ENCODE measurements at regions not wholly inside any gene's neighbourhood (a gene's known extent, or its start where the extent isn't known, plus 50 kb on each side); places are given as distances from the start of the nearest gene placed in this dataset.
"Not testable (repeated sequence)": the region's sequence is repeated elsewhere in the genome, so short reads cannot be mapped to it uniquely, and the experiment has no call there.

DNA sequence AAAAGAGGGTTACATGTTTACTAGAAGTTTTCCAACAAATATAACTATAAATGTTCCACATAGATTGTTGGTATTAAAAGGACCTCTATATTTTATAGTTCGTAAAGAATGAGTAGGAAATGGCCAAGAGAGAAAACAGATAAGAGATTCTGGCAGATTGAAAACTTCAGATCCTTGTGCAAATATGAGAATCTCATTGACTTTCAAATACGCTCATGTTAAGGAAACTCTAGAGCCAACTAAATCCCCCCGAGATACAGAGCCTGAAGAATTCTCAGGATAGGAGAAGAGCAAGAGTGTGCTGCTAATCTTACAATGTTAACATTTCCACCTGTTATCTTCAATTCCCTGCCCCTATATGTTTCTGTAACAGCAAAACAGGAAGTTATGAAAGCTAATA lies 159.0 kb upstream of the OR13F1 start:
- H3K27me3 ChIP-seq, result no peaks in the 10 kb centered on the region
- TF ChIP-seq, protein P1, sequence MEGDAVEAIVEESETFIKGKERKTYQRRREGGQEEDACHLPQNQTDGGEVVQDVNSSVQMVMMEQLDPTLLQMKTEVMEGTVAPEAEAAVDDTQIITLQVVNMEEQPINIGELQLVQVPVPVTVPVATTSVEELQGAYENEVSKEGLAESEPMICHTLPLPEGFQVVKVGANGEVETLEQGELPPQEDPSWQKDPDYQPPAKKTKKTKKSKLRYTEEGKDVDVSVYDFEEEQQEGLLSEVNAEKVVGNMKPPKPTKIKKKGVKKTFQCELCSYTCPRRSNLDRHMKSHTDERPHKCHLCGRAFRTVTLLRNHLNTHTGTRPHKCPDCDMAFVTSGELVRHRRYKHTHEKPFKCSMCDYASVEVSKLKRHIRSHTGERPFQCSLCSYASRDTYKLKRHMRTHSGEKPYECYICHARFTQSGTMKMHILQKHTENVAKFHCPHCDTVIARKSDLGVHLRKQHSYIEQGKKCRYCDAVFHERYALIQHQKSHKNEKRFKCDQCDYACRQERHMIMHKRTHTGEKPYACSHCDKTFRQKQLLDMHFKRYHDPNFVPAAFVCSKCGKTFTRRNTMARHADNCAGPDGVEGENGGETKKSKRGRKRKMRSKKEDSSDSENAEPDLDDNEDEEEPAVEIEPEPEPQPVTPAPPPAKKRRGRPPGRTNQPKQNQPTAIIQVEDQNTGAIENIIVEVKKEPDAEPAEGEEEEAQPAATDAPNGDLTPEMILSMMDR (IDR thresholded peaks at IDR 0.05), result no peak
- intact Hi-C loops (cut with DNase I), result no loop called here
- no peaks in the 10 kb centered on the region for H3K4me1 ChIP-seq
- ATAC-seq (no peak), DNase-seq (no peak)
- H3K27ac ChIP-seq, result no peak overlapping the region
- H3K4me3 ChIP-seq, result no peak overlapping the region
- no peaks in the 10 kb centered on the region for H3K36me3 ChIP-seq
- no peaks in the 10 kb centered on the region for H3K9me3 ChIP-seq

DNA sequence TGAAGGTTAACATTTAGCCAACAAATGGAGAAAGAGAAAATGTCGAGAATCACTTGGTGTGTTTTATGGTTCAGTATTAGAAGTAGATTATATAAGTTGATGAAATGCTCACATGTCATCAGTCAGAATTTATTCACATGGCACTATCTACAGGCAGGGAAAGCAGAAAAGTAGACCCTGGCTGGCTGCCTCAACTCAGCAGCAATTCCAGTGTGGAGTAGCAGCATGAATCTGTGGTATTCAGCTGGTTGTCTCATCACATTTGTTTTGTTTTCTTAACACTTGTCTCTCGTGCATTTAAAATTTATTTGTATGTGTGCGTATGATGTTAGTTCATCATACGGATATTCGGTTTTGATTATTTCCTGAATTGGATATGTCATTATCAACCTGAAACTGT lies 153.5 kb upstream of the OR13F1 start:
- H3K4me1 ChIP-seq, result no peaks in the 10 kb centered on the region
- TF ChIP-seq, protein P1 (IDR thresholded peaks at IDR 0.05), result no peak
- H3K9me3 ChIP-seq, result no peaks in the 10 kb centered on the region
- no peak for DNase-seq
- H3K27ac ChIP-seq, result no peak overlapping the region
- intact Hi-C loops (cut with DNase I), result no loop called here
- no peaks in the 10 kb centered on the region for H3K36me3 ChIP-seq
- H3K4me3 ChIP-seq, result no peak overlapping the region
- H3K27me3 ChIP-seq, result no peaks in the 10 kb centered on the region
- ATAC-seq, result no peak

DNA sequence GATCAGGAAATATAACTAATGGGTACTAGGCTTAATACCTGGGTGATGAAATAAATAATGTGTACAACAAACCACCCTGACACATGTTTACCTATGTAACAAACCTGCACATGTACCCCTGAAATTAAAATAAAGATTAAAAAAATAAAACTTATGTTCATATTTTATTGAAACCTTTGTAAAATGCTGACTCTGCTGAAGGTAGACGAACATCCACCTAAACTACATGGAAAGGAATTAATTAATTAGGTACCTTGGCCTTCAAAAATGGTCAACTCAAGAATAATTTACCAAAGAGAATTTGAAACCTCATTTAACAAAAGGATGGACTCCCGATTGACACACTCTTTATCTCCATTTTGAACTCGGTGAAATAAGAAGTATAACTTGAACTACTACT lies 152.3 kb upstream of the OR13F1 start:
- no peaks in the 10 kb centered on the region for H3K36me3 ChIP-seq

DNA sequence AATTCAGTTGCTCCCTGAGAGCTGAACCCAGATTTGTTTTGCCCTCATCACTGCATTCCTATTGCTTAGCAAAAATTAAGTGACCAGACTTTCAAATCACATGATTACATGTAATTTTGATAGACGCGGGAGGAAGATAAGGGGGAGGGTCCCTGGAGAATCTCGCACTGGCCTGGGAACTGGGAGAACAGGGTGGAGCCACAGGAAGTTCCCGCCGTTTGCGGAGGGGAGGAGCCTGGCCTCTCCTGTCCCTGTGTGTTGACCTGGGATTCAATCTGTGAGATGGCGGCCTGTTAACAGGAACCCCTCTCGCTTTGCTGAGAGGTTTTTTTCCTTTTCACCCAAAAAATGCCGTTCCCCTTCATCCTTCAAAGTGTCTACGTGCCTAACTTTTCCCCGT lies 142.9 kb upstream of the OR13F1 start:
- DNase-seq (no peak), ATAC-seq (no peak)
- TF ChIP-seq, protein P1 (IDR thresholded peaks at IDR 0.05), result no peak
- Histone ChIP-seq H3K9me3 (no peaks in the 10 kb centered on the region), H3K4me1 (no peaks in the 10 kb centered on the region), H3K4me3 (no peak overlapping the region), H3K36me3 (no peaks in the 10 kb centered on the region), H3K27ac (no peak overlapping the region), H3K27me3 (no peaks in the 10 kb centered on the region)
- intact Hi-C loops (cut with DNase I), result no loop called here

More for the DNA sequence above, 152.3 kb upstream of the OR13F1 start:
- TF ChIP-seq, protein P1 (IDR thresholded peaks at IDR 0.05), result no peak
- ATAC-seq, result no peak
- intact Hi-C loops (cut with DNase I), result no loop called here
- Histone ChIP-seq H3K4me1 (no peaks in the 10 kb centered on the region), H3K27me3 (no peaks in the 10 kb centered on the region), H3K4me3 (no peak overlapping the region), H3K27ac (no peak overlapping the region), H3K9me3 (no peaks in the 10 kb centered on the region)
- no peak for DNase-seq

DNA sequence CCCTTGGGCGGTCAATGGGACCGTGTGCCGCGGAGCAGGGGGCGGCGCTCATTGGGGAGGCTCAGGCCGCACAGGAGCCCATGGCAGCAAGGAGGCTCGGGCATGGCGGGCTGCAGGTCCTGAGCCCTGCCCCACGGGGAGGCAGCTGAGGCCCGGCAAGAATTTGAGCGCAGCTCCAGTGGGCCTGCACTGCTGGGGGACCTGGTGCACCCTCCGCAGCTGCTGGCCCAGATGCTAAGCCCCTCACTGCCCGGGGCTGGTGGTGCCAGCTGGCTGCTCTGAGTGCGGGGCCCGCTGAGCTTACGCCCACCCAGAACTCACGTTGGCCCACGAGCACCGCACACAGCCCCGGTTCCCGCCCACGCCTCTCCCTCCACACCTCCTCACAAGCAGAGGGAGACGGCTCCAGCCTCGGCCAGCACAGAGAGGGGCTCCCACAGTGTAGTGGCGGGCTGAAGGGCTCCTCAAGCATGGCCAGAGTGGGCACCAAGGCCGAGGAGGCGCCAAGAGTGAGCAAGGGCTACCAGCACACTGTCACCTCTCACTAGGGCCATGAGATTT lies 141.1 kb upstream of the OR13F1 start:
- Histone ChIP-seq H3K9me3 (no peaks in the 10 kb centered on the region), H3K27me3 (no peaks in the 10 kb centered on the region), H3K4me1 (no peaks in the 10 kb centered on the region), H3K36me3 (no peaks in the 10 kb centered on the region), H3K4me3 (no peak overlapping the region), H3K27ac (no peak overlapping the region)
- DNase-seq (no peak), ATAC-seq (no peak)
- TF ChIP-seq, protein P1 (IDR thresholded peaks at IDR 0.05), result no peak
- intact Hi-C loops (cut with DNase I), result no loop called here

DNA sequence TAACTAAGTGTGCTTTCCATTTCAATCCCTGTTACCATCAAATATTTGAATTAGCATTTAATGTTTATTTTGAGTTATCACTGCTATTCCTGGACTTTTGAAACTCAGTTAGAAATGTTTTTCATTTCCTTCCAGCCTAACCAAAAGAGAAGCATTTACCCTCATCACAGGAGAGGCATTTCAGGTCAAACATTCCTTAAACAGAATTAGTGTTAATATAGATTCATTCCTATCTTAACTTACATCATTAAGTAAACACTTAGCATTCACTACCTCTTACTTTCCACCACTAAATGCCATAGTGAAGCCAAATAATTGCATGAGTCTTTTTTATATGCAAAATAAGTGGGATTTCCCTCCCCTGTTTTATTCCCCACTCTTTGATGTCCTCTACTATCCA lies 136.6 kb upstream of the OR13F1 start:
- Histone ChIP-seq H3K4me1 (no peaks in the 10 kb centered on the region), H3K27ac (no peak overlapping the region), H3K36me3 (no peaks in the 10 kb centered on the region), H3K4me3 (no peak overlapping the region), H3K27me3 (no peaks in the 10 kb centered on the region), H3K9me3 (no peaks in the 10 kb centered on the region)
- TF ChIP-seq, protein P1 (IDR thresholded peaks at IDR 0.05), result no peak
- intact Hi-C loops (cut with DNase I), result no loop called here
- DNase-seq, result no peak
- ATAC-seq, result no peak

DNA sequence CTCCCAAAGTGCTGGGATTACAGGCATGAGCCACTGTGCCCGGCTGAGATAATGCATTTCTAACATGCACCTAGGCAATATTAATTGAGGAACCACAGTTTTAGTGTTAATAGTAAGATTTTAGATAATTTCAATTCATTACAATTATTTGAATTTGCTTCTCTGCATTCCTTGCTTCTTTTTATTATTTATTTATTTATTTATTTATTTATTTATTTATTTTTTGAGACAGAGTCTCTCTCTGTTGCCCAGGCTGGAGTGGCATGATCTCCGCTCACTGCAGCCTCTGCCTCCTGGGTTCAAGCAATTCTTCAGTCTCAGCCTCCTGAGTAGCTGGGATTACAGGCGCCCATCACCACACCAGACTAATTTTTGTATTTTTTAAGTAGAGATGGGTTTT lies 135.7 kb upstream of the OR13F1 start:
- not testable (repeated sequence) for DNase-seq, H3K4me1 ChIP-seq

More for the DNA sequence above, 135.7 kb upstream of the OR13F1 start:
- H3K4me3 ChIP-seq; H3K27ac ChIP-seq; intact Hi-C loops (cut with DNase I); ATAC-seq; H3K9me3 ChIP-seq; H3K27me3 ChIP-seq; H3K36me3 ChIP-seq: not testable (repeated sequence)
